ENCODE measurements at regions not wholly inside any gene's neighbourhood (a gene's known extent, or its start where the extent isn't known, plus 50 kb on each side); places are given as distances from the start of the nearest gene placed in this dataset.

DNA sequence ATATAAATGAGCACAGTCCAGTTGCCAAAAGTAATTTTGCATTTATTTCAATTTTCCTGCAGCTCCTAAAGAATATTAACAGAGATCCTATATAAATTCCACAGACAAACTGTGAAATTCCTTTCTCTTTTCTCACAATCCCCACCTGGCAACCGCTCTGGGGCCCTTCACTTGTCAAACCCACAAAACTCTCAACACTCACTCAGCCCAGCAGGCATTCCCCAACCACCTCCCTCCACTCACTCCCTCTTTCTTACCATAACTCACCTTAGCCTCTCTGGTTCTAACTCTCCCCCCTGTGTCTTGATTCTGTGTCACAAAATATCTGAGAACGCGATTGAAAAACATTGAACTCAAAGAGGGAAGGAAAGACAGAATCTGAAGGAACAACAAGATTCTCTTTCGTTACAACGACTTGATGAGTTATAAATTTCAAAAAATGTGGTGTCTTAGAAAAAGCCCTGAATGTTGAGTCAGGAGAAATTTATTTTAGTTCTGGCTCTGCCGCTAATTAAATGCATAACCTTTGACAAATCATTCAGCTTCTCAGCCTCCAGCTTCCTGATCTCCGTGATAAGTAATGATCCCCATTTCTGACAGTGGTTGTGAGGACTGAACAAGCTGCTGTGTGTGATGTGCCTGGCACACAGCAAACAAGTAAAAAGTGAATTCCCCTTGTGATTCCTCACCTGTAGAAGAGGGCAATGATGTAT, 87.9 kb downstream of the UNC5CL start:
- Histone ChIP-seq H3K23ac (ENCODE audit: insufficient read length) (no peak overlapping the region), H3K23me2 (ENCODE audit: low read depth, low read length) (no peaks in the 10 kb centered on the region), H3K79me2 (ENCODE audit: control insufficient read depth in 1 of 2, insufficient read depth in 2 of 2, low read length in 2 of 2) (no peaks in the 10 kb centered on the region), H2BK15ac (ENCODE audit: low read length) (no peak overlapping the region), H3K4ac (replicated peaks; ENCODE audit: insufficient read length, low read depth, low read length) (no peak overlapping the region), H3K4me1 (replicated peaks in 1 of 4; ENCODE audit: control insufficient read depth in 3 of 4, insufficient read depth in 4 of 4, low read length in 3 of 4) (peaks cover 5 to 20% (median 18%) of the 10 kb centered on the region in 4 experiments; a peak in 6 of 7 replicates), H3K79me1 (ENCODE audit: low read depth, low read length) (no peaks in the 10 kb centered on the region), H3K56ac (replicated peaks; ENCODE audit: insufficient read length, low read depth, low read length) (no peak overlapping the region), H3K14ac (ENCODE audit: insufficient read length) (no peak overlapping the region), H3K27me3 (replicated peaks in 1 of 4; ENCODE audit: control insufficient read depth in 3 of 4, extremely low read depth in 1 of 4, insufficient read depth in 3 of 4, low read length in 3 of 4) (no peaks in the 10 kb centered on the region), H3K4me3 (ENCODE audit: extremely low read depth in 1 of 4, insufficient read depth in 2 of 4, low read depth in 3 of 4, low read length in 4 of 4) (no peak overlapping the region), H2AK5ac (ENCODE audit: low read depth, low read length) (no peak overlapping the region), H3K9me3 (ENCODE audit: insufficient read depth in 2 of 2, low read depth in 1 of 2, low read length in 1 of 2) (no peaks in the 10 kb centered on the region), H2BK12ac (ENCODE audit: low read depth, low read length) (no peak overlapping the region), H3K27ac (ENCODE audit: low read depth, low read length) (no peak overlapping the region), H2AFZ (ENCODE audit: low read length) (no peak overlapping the region), H2BK5ac (ENCODE audit: low read depth, low read length) (no peak overlapping the region), H3K9ac (replicated peaks in 1 of 4; ENCODE audit: extremely low read depth in 1 of 4, low read depth in 3 of 4, low read length in 3 of 4) (no peak overlapping the region), H4K8ac (ENCODE audit: extremely low read depth, insufficient read depth, low read length) (no peak overlapping the region), H2BK20ac (ENCODE audit: low read length) (no peak overlapping the region), H2BK120ac (replicated peaks; ENCODE audit: low read depth, low read length) (no peak overlapping the region), H4K20me1 (replicated peaks in 1 of 2; ENCODE audit: control insufficient read depth in 1 of 2, insufficient read depth in 2 of 2, low read length in 2 of 2) (no peaks in the 10 kb centered on the region), H3K36me3 (ENCODE audit: control insufficient read depth in 2 of 4, insufficient read depth in 4 of 4, low read length in 3 of 4) (no peaks in the 10 kb centered on the region), H4K91ac (replicated peaks; ENCODE audit: insufficient read length, low read length) (no peak overlapping the region), H3K4me2 (ENCODE audit: insufficient read depth in 1 of 2, low read depth in 2 of 2, low read length in 2 of 2) (no peak overlapping the region), H3K18ac (ENCODE audit: extremely low read depth, low read length) (peak overlapping the region; percentile 7; the same call in 1 of the 2 replicates), H4K5ac (ENCODE audit: insufficient read length, low read depth, low read length) (no peak overlapping the region)
- POLR2A ChIA-PET (ENCODE audit: partially characterized antibody), result no interaction called here
- no peak for FAIRE-seq
- TF ChIP-seq ZNF274 (IDR thresholded peaks at IDR 0.05; ENCODE audit: borderline replicate concordance, extremely low read depth, low read length) (no peak), TAF1 (IDR thresholded peaks at IDR 0.05; ENCODE audit: low read depth, low read length) (no peak), RAD21 (IDR thresholded peaks at IDR 0.05 in 1 of 2, conservative IDR thresholded peaks at IDR 0.05 in 1 of 2; ENCODE audit: low read depth in 2 of 2, low read length in 2 of 2) (no peak), SP4 (IDR thresholded peaks at IDR 0.05; ENCODE audit: low read length) (no peak), TAF7 (optimal IDR thresholded peaks at IDR 0.05; ENCODE audit: borderline replicate concordance, low read depth, low read length) (no peak), BACH1 (IDR thresholded peaks at IDR 0.05; ENCODE audit: low read length) (no peak), KDM1A (IDR thresholded peaks at IDR 0.05; ENCODE audit: borderline replicate concordance, low read length) (no peak), POU5F1 (IDR thresholded peaks at IDR 0.05; ENCODE audit: low read depth, low read length) (no peak), CEBPB (IDR thresholded peaks at IDR 0.05; ENCODE audit: low read depth, low read length) (no peak), MAFK (IDR thresholded peaks at IDR 0.05; ENCODE audit: low read depth, low read length) (no peak)
- WGBS, 2 experiments (ENCODE audit: extremely low coverage in 1 of 2, insufficient coverage in 1 of 2, insufficient read length in 1 of 2, insufficient replicate concordance in 2 of 2, low coverage in 1 of 2, low lambda C conversion rate in 2 of 2, missing lambda C conversion rate in 1 of 2), result 57% methylated on average over 7 of the region's 7 CpGs; no CpG with 5 or more reads in 1 of the 2 experiments
- DNase-seq (ENCODE audit: low read depth in 1 of 2, low spot score in 2 of 2), result no peak
- CTCF ChIA-PET (ENCODE audit: partially characterized antibody), result interaction anchor here (1.1 to 1.4 kb wide), 2 partner anchors 14 to 22 kb away, joined by 3 read pairs; no protein-coding TSS in a partner anchor
